B cell (primary cell): ENCODE measurements at regions not wholly inside any gene's neighbourhood (a gene's known extent, or its start where the extent isn't known, plus 50 kb on each side); places are given as distances from the start of the nearest gene placed in this dataset.

Experiments
- ATAC-seq: fragments of 200-7000 bp; cut with Tn5 transposase; one replicate; pipeline ENCODE4 v1.10.0; 2021; ENCODE audit warnings: low read depth, mild to moderate bottlenecking, moderate number of reproducible peaks, moderate library complexity
- CTCF ChIA-PET: fragments of 350-600 bp; sonication (Branson Sonifier 250); formaldehyde crosslinking; loops from one replicate; lab custom pipeline; 2021; ENCODE audit warnings: antibody characterized with exemption, inconsistent platforms; lab: Charles Lee
- POLR2A ChIA-PET: fragments of 350-600 bp; sonication (Branson Sonifier 250); formaldehyde crosslinking; loops from one replicate; lab custom pipeline; 2021; ENCODE audit warnings: antibody characterized with exemption; lab: Charles Lee
- DNase-seq: peaks from one replicate; pipeline ENCODE4 v3.0.0; 2013
- H2AFZ ChIP-seq: 2 replicates; pipeline ENCODE4 v1.6.1; 2012; ENCODE audit warnings: mild to moderate bottlenecking, low read depth, low read length; ENCODE audit not compliant: insufficient read depth, poor library complexity, severe bottlenecking
- H3K27ac ChIP-seq, 2 donors: 1 replicate in 1 of 2; 2 replicates in 1 of 2; pipeline ENCODE4 v1.5.1; 2012 to 2013; ENCODE audit warnings: low read length in 2 of 2, mild to moderate bottlenecking in 2 of 2, moderate library complexity in 1 of 2
- H3K27me3 ChIP-seq, 4 experiments: fragments of 200-600 bp in 1 of 4; sonication (generic) in 1 of 4; replicated peaks in 1 of 4; 1 replicate in 2 of 4; 2 replicates in 2 of 4; pipeline versions ENCODE4 v1.6.1 to v1.7.0; 2013 to 2016; ENCODE audit warnings: low read length in 3 of 4, mild to moderate bottlenecking in 2 of 4, mixed read lengths in 1 of 4, moderate library complexity in 1 of 4; ENCODE audit not compliant: insufficient read depth in 4 of 4, control insufficient read depth in 3 of 4; ENCODE audit errors: control extremely low read depth in 1 of 4
- H3K36me3 ChIP-seq, 2 experiments: replicated peaks in 1 of 2; 1 replicate in 1 of 2; 2 replicates in 1 of 2; pipeline versions ENCODE4 v1.6.1 to v1.7.1; 2013; ENCODE audit warnings: low read length in 1 of 2; ENCODE audit not compliant: insufficient read depth in 2 of 2, control insufficient read depth in 1 of 2; ENCODE audit errors: control extremely low read depth in 1 of 2, extremely low read depth in 1 of 2
- H3K4me1 ChIP-seq, 2 donors: fragments of 200-600 bp in 1 of 2; sonication (generic) in 1 of 2; 1 replicate in 1 of 2; 2 replicates in 1 of 2; pipeline versions ENCODE4 v1.5.1 to v1.6.1; 2013 to 2017; ENCODE audit warnings: low read length in 2 of 2; ENCODE audit not compliant: control insufficient read depth in 2 of 2, insufficient read depth in 2 of 2
- H3K4me2 ChIP-seq: replicated peaks from 2 replicates; pipeline ENCODE3; 2012; ENCODE audit warnings: mild to moderate bottlenecking, low read depth, low read length; ENCODE audit not compliant: poor library complexity, severe bottlenecking
- H3K4me3 ChIP-seq, 5 experiments: fragments of 200-600 bp in 1 of 5; sonication (generic) in 1 of 5; 1 replicate in 3 of 5; 2 replicates in 2 of 5; pipeline versions ENCODE4 v1.5.1 to v1.7.0; 2011 to 2016; ENCODE audit warnings: low read length in 4 of 5, mild to moderate bottlenecking in 4 of 5, low read depth in 2 of 5, control low read depth in 1 of 5, moderate library complexity in 1 of 5; ENCODE audit not compliant: insufficient read depth in 1 of 5; ENCODE audit errors: control extremely low read depth in 1 of 5, extremely low read depth in 1 of 5
- H3K79me2 ChIP-seq: fragments of 200-600 bp; sonication (generic); one replicate; pipeline ENCODE4 v1.6.0; 2016; ENCODE audit warnings: low read length; ENCODE audit not compliant: control insufficient read depth, insufficient read depth
- H3K9ac ChIP-seq: fragments of 200-600 bp; sonication (generic); 2 replicates; pipeline ENCODE4 v1.6.1; 2017; ENCODE audit warnings: mild to moderate bottlenecking, low read length, moderate library complexity
- H3K9me3 ChIP-seq, 3 donors: one replicate each; pipeline versions ENCODE4 v1.6.1 to v1.7.1; 2013; ENCODE audit warnings: low read length in 2 of 3; ENCODE audit not compliant: control insufficient read depth in 2 of 3, insufficient read depth in 1 of 3; ENCODE audit errors: control extremely low read depth in 1 of 3
- H4K20me1 ChIP-seq: 2 replicates; pipeline ENCODE4 v1.6.0; 2012; ENCODE audit warnings: mild to moderate bottlenecking, low read length; ENCODE audit not compliant: insufficient read depth, control insufficient read depth, poor library complexity, severe bottlenecking
- H3K27ac Mint-ChIP-seq: one replicate; pipeline ENCODE4 v1.8.0; 2021; ENCODE audit warnings: mixed read lengths
- H3K27me3 Mint-ChIP-seq: one replicate; pipeline ENCODE4 v1.8.0; 2021; ENCODE audit warnings: mixed read lengths
- H3K4me1 Mint-ChIP-seq: one replicate; pipeline ENCODE4 v1.8.0; 2021; ENCODE audit warnings: mixed read lengths
- H3K4me3 Mint-ChIP-seq: one replicate; pipeline ENCODE4 v1.8.0; 2021; ENCODE audit warnings: mixed read lengths
- H3K9me3 Mint-ChIP-seq: one replicate; pipeline ENCODE4 v1.8.0; 2022; ENCODE audit warnings: mixed read lengths; ENCODE audit not compliant: insufficient read depth
- CTCF ChIP-seq: fragments of 200-600 bp; IDR thresholded peaks from one replicate; pipeline ENCODE4 v1.8.0; 2022; ENCODE audit warnings: antibody characterized with exemption, mild to moderate bottlenecking
- EZH2 ChIP-seq: IDR thresholded peaks from 2 replicates; pipeline ENCODE4 v1.6.1; 2012; ENCODE audit warnings: borderline replicate concordance, low read depth, mild to moderate bottlenecking, moderate library complexity, low read length; ENCODE audit not compliant: insufficient read depth, poor library complexity, severe bottlenecking
- WGBS: methylation state at CpG from one replicate; pipeline ENCODE4 v1.1.5; 2013; ENCODE audit warnings: missing lambda C conversion rate; ENCODE audit not compliant: insufficient coverage; 5-methylcytosine and 5-hydroxymethylcytosine counted together
- intact Hi-C: fragments of 100-400 bp; cut with micrococcal nuclease; formaldehyde crosslinking; loops from one replicate; pipeline ENCODE4 v1.10.0; 2022

GRCh38 chr12:89111964-89112363, 240.3 kb downstream of the DUSP6 start:
- Histone ChIP-seq H4K20me1 (no peaks in the 10 kb centered on the region), H3K4me1 (no peaks in the 10 kb centered on the region), H3K27ac (no peak overlapping the region), H2AFZ (no peak overlapping the region), H3K4me3 (no peak overlapping the region), H3K9ac (no peak overlapping the region), H3K9me3 (no peaks in the 10 kb centered on the region), H3K4me2 (no peak overlapping the region), H3K27me3 (peaks cover 0 to 3% (median 0%) of the 10 kb centered on the region in 4 experiments), H3K79me2 (no peaks in the 10 kb centered on the region), H3K36me3 (no peaks in the 10 kb centered on the region)
- H3K27me3 Mint-ChIP-seq, result no peaks in the 10 kb centered on the region
- WGBS, result 100% methylated on average over 1 of the region's 2 CpGs
- ATAC-seq (no peak), DNase-seq (no peak)
- no peaks in the 10 kb centered on the region for H3K4me1 Mint-ChIP-seq
- H3K27ac Mint-ChIP-seq, result no peak overlapping the region
- H3K4me3 Mint-ChIP-seq, result no peak overlapping the region
- TF ChIP-seq EZH2 (no peak), CTCF (no peak)
- intact Hi-C loops, result no loop called here
- H3K9me3 Mint-ChIP-seq, result no peaks in the 10 kb centered on the region
- ChIA-PET CTCF (no interaction called here), POLR2A (no interaction called here)

GRCh38 chr12:89108265-89108664, 244.0 kb downstream of the DUSP6 start:
- Mint-ChIP-seq H3K4me3 (no peak overlapping the region), H3K27me3 (no peaks in the 10 kb centered on the region), H3K4me1 (no peaks in the 10 kb centered on the region), H3K27ac (no peak overlapping the region), H3K9me3 (no peaks in the 10 kb centered on the region)
- Histone ChIP-seq H3K9ac (no peak overlapping the region), H3K4me2 (no peak overlapping the region), H3K27me3 (peaks cover 0 to 3% (median 0%) of the 10 kb centered on the region in 4 experiments), H2AFZ (no peak overlapping the region), H3K36me3 (no peaks in the 10 kb centered on the region), H3K4me1 (no peaks in the 10 kb centered on the region), H4K20me1 (no peaks in the 10 kb centered on the region), H3K27ac (no peak overlapping the region), H3K4me3 (no peak overlapping the region), H3K9me3 (no peaks in the 10 kb centered on the region), H3K79me2 (no peaks in the 10 kb centered on the region)
- intact Hi-C loops, result no loop called here
- WGBS, result no CpG with 5 or more reads among the region's 2 CpGs
- DNase-seq (no peak), ATAC-seq (no peak)
- TF ChIP-seq EZH2 (no peak), CTCF (no peak)
- CTCF ChIA-PET, result no interaction called here
- POLR2A ChIA-PET, result no interaction called here
